Stimulated activated CD4-positive, alpha-beta T cell treated with anti-CD3 and anti-CD28 coated beads, Interleukin-2, amount 100 ng/mL, for 24 hours (primary cell): ENCODE measurements at regions not wholly inside any gene's neighbourhood (a gene's known extent, or its start where the extent isn't known, plus 50 kb on each side); places are given as distances from the start of the nearest gene placed in this dataset.
"Not testable (repeated sequence)": the region's sequence is repeated elsewhere in the genome, so short reads cannot be mapped to it uniquely, and the experiment has no call there.

Experiments
- DNase-seq, 2 donors: peaks; one replicate each; pipeline ENCODE4 v3.0.0-alpha.2; 2020

DNA sequence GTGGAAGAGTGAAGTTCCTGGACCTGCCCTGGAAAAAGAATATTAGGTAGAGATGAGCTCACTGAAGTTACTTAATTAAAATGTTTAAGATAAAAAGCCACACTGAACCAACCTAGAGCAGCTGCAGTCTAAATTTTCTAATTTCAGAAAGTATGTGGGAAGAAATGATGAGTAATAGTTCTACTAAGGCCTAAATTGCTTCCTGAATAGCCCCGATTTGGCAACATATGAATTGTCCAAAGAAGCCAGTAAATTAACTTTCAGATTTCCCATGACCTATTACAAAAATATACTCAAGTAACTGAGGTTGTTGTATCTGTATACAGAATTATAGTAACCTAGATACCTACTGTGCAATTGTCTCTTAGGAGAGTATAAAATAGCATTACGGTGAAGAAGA, 312.6 kb downstream of the IPMK start:
- DNase-seq: no peak

DNA sequence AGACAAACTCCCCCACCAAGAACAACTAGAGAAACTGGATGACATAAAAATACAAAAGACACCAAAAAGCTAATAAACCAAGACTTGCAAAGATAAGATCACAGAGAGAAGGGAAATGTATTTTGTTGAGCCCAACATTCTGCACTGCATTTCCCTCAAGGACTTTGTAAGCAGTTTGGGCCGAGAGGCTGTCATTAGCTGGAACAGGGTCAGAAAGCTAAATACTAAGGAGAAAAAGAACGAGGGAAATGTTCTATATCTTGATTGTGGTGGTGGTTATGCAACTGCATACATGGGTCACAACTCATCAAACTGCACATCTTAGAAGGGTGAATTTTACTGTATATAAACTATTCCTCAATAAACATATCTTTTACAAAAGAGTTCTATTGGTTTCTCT, 315.0 kb downstream of the IPMK start:
- no peak for DNase-seq

DNA sequence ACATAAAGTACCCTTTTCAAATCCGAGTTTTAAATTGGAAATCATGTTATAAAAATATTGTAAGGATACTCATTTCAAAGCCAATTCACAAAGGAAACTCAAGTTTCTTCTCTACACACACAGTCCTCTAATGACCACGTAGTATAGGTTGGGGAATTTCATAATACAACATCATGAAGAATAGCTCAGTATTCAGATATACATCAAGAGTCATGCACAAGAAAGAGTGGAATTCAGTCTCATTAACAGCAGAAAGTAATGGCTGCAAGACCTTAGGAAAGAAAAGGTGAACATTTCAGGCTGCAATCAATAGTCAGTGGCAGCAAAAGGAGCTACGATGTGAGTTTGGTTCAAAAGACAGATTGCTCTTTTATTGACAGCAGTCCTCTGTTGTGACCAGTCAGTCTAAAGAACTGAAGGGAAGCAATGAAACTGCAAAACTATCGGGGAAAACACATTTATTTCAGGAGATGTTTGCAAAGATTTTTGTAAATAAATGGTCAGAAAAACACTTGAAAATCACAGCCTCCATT, 317.2 kb downstream of the IPMK start:
- DNase-seq: no peak

DNA sequence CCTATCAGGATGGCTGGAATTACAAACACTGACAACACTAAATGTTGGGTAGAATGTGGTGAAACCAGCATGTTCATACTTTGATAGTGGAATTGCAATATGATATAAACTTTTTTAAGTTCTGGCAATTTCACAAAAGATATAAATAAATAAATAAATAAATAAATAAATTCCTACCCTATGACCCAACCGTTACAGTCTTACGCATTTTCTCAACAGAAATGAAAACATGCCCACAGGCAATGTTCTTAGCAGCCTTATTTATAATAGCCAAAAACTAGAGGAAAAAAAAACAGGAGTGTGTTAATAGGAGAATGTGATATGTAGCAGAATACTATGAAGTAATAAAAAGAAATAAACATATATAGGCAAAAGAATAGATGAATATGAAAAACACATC, 318.9 kb downstream of the IPMK start:
- DNase-seq: no peak

DNA sequence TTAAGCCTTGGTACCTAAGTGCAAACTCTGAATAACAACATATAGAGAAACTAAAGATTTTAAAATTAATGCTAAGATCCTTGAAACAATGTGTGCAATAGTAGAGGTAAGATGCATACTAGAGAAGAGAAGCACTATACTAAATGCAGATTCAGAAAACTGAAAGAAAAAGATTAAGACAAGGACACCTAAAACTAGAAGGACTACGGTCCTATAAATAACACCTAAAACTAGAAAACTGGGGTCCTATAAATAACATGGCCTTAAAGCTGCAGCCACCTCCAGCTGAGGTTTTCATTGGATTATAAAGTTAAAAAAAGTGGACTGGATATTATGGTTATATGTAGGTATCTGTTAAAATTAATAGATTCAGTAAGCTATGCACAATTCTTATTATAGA, 320.9 kb downstream of the IPMK start:
- no peak for DNase-seq

DNA sequence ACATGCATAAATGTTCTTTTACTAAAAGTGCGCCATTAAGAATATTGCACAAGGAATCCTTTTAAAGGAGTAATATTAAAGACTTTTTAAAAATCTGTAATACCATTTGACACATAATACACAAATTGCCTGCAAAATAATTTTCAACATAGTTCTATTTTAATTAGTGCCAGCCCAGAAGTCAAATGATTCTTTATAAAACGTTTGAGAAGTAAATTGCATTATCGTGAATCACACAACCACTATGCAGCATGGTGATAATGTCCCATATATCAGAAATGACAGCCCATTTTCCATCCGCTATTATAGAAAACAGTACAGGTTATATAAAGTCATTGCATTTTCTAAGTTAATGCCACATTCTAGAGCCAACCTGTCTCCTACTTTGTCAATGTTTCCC, 324.0 kb downstream of the IPMK start:
- DNase-seq: no peak

DNA sequence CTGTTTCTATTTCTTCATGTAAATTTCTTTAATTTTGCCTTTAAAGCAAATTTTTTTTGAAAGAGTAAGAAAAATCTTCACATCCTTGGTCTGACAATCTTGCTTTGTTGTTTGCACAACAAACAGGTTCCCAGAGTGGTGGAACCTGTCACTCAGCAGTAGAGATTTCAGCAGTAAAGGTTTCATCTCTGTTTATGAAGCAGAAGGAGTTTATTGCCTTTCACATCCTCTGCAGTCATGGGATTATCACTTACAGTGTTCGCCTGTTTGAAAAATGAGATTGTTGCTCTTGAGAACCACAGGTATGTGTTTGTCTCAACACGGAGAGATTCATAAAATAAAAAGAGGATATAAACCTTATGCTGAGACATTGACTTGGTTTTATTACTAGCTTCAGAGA, 342.6 kb downstream of the IPMK start:
- no peak for DNase-seq

DNA sequence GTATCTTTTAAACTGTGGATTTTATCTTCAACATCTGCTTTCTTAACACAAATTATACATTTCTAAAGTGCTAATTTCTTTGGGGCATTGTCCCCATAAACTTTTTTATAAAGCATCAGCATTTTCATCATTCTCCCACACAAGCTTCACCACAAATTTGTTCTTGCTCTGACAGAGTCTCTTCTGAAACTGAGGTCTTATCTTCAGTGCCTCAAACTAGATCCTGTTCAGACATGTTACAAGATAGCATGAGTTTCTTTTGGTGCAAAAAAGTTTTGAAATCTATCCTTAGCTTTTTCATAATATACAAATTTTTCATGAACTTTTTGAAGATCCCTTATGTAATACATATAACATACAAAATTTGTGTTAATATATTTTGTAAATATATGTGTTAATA, 346.6 kb downstream of the IPMK start:
- no peak for DNase-seq

DNA sequence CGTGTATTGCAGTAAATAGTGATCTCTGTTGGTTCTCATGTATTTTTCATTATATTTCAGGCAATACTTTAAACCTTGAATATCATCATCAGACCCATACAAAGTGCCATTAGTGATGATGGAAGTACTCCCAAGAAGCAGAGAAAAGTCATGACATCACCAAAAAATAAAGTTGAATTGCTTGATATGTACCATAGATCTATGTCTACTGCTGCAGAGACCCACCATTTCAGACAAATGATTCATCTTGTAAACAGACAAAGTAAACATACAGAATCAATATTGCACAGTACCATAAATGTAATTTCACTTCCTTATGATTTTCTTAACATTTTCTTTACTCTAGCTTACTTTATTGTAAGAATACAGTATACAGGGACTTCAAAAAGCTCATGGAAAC, 347.8 kb downstream of the IPMK start:
- no peak for DNase-seq

DNA sequence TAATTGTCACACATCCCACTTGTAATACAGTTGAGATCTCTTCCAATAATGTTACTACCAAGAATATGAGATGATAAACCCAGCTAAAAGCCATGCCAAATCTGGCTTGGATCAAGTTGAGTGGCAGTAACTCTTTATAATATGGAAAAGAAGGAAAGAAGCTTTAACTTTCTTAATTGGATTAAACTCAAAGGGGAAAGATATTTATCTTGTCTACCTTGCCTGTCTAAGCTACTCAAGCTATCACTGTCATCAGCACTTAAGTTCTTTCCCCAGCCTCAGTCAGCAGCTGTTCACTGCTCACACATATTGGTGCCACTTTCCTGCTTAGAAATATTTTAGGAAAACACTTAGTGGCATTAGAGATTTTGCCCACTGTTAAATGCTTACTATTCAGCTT, 350.7 kb downstream of the IPMK start:
- no peak for DNase-seq

DNA sequence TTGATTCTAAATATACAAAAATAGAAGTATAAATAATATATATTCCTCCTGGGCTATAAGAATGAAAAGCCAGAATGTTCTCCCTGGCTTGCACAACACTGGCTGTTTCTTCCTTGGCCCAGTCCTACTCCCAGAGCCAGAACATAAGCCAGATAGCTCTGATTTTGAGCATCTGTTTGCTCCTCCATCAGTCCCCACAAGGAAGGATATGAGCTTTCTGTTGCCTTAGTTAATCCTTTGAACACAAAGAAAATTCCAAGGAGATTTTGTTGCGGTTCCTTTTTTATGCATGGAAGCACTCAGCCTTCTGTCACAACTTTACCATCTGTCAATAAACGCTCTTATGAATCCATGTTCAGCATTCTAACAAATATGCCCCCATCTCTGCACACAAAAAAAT, 361.8 kb downstream of the IPMK start:
- DNase-seq: no peak

DNA sequence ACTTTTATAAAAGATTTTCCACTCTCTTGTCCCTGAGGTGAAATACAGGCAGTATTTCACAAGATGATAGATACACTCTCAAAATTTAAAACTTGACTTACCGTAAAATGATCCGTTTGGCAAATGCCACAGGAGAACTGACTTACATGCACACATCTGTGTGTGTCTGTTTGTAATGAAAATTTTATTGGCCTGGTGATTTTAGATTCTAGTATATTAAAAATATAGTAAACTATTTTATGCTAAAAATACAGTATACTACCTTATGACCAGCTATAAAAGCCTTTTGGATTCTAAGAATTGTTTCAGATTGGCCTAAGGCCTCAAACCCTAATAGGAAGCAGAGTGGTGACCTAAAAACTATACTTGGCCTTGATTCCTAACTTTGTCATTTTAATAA, 362.7 kb downstream of the IPMK start:
- no peak for DNase-seq

DNA sequence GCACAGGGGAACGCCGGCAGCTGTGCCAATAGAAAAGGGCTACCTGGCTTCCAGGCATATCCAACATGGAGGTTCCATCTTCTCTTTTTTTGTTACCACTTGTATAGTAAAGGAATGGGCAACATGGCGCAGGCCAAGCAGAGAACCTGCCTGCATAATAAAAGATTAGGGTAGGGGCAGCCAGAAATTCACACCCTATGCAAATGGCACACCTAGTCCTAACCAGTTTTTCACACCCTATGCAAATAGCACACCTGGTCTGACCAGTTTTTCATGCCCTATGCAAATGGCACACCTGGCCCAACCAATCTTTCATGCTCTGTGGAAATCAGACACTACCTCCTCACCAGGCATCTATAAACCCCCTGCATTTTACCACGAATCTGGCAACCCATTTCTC, 369.5 kb downstream of the IPMK start:
- DNase-seq: no peak

DNA sequence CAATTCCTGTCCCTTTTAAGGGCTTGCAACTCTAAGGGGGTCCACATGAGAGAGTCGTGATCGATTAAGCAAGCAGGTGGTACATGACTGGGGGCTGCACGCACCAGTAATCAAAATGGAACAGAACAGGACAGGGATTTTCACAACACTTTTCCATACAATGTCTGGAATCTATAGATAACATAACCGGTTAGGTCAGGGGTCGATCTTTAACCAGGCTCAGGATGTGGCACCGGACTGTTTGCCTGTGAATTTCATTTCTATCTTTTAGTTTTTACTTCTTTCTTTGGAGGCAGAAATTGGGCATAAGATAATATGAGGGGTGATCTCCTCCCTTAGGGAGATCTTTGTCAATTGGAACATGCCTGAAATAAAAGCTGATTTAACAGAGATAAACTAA, 370.1 kb downstream of the IPMK start:
- no peak for DNase-seq

DNA sequence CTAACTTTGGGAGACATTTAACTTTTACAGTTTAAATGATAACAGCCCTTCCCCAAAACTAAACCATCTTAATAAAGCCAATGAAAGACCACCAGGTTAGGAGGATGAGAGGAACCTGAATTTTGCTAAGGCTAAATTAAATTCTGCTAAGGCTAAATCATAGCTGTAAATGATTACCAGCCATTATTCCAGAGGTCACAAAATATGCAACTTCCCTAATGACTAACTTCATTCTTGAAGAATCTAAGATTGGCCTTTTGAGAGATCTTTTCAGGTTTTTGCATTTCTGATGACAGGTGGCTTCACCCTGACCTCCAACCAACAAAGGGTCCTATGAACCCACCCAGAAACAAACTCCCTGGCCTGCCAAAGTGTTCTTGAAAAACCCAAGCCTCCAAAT, 373.3 kb downstream of the IPMK start:
- no peak for DNase-seq

DNA sequence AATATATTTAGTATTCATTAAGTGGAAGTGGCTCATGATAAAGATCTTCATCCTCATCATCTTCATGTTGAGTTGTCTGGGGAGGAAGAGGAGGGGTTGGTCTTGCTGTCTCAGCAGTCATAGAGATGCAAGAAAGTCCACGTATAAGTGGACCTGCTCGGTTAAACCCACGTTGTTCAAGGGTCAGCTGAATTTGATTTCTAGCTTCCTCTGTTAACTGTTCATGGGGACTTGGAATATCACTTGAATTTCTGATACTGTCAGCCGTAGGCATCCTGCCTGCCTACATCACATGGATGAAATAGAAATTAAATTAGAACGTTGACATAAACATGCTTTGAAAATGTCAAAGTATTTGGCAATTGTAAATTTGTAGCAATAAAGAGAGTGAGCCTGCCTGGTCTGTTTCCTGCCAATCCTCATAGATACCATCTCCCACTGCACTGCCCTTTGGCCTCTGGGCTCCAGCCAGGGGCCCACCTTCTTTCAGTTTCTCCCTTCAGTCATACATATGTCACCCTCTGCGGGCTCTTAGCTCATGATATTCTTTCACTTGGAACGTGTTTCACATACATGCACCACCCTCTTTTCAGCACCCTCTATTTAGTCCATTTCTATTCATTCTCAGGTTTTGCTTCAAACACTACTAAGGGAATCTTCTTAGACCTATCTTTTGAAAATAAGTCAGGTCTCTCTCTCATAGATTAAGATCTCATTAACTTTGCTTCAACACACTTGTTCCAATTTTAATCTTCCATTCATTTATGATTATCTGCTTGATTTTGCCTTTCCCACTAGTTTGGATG, 376.3 kb downstream of the IPMK start:
- DNase-seq: no peak

DNA sequence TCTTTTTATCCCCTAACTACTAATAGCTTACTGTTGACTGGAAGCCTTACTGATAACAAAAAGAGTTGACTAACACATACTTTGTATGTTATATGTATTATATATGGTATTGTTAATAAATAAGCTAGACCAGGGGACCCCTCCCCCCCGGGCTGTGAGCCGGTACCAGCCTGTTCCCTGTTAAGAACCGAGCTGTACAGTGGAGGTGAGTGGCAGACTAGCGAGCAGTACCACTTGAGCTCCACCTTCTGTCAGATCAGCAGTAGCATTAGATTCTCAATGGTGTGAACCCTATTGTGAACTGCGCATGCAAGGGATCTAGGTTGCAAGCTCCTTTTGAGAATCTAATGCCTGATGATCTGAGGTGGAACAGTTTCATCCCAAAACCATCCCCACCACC, 377.0 kb downstream of the IPMK start:
- DNase-seq: no peak

DNA sequence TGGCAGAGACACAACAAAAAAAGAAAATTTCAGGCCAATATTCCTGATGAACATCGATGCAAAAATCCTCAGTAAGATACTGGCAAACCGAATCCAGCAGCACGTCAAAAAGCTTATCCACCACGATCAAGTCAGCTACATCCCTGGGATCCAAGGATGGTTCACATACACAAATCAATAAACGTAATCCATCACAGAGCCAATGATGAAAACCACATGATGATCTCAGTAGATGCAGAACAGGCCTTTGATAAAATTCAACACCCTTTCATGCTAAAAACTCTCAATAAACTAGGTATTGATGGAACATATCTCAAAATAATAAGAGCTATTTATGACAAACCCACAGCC, 382.1 kb downstream of the IPMK start:
- DNase-seq: not testable (repeated sequence)

DNA sequence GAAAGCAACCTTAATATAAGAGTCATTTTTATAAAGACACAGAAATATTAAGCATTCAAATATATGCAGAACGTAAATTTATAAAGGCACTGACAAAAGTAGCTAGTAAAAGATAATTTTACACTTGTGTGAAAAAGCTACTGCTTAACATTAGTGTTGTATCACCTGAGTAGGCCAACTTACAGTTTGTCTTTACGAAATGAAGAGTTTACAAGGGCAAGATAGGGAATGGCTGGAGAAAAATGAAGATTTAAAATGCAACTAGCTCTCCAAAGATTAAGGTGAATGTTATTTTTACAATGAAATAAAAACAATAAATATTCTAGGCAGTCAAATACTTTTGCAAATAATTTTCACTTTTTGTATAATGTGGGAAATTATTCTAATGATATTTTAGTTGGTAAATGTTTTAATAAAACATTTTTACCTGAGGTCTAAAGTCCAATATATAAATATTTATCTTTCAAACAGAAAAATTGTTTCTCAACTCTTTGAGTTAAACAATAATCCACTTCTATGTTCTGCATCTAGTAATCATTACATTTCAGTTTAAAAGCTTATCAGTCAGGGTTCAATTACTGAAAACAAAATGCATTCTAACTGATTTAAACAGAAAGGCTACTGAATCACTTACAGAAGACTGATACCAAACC, 382.6 kb downstream of the IPMK start:
- DNase-seq: no peak

DNA sequence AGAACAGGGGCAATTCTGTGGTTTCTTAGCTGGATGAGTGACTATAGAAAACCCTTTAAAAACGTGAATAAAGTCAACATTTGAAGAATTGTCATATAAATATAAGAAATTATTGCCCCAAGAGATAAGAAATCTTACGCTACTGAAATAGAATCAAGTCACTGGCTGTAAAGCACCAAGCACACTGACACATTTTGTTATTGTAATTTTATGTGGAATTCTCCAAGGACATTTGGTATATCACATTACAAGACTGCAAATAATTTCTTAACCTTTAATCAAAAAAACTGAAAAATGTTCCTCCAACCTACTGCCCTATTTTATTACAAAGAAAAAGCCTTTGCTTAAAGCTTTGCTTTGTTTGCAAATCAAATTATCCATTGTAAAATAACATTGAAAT, 383.3 kb downstream of the IPMK start:
- DNase-seq: no peak

DNA sequence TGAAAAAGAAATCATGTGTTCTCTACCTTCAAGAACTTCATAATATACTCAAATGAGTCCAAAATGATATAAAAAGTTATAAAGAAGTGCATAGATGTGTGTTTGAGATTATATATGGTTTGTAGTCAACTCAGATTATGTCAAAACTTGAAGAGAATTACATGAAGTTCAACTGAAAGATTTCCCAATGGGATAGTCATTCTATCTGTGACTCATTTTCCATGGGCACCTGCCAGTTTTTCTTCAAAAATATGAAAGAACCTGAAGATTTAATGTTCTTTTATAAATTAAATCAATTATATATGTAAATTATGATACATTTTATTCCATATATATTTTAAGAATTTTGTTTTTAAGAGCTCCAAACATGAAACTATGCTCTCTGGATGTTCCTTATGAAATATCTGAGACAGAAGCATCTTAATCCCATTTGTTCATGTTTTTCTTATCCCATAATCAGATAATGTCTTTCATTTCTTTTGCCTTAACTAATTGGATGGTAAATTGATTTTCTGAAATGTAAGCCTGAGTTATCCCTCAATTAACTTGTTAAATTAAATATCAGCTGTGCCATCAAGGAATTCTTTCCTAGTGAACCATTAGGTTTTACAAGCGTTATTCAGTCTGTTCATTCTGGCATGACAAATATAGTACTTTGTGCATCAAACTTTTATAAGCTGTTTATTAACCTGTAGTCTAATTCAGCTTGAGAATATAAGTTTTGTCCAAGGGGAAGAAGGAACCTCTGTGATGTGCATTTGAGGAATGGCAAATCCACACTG, 387.1 kb downstream of the IPMK start:
- DNase-seq: no peak

DNA sequence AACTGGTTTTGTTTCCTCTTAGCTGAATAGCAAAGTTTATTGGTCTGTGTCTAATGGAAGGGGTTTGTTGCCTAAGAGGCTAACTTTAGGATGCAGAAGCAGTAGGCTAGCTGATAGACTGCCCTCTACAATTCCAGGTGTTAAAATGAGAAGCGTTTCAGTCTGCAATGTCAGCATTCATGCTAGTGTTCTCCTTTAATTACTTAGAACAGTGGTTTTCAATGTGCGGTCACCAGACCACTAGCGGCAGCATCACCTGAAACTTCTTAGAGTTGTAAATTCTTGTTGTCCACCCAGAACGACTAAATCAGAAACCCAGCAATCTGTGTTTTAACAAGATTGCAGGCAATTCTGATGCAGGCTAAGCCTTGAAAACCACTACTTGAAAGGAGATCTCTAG, 392.9 kb downstream of the IPMK start:
- DNase-seq: no peak

DNA sequence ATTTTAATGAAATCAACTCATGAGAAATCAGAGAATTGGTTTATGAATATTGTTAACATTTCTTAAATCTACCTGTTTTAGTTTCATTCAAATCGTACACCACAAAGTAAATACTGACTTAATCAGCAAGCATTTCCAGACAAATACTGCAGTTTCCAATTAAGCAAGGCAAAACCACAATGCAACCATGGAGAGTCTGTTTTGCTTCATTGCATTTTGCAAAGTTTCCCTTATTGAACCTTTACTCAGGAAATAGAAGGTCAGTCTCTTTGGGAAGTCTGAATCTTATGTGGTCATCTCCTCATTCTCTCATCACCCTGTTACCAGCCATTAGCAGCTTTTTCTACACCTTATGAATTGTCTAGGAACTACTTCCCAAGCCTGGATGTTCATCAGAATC, 400.5 kb downstream of the IPMK start:
- DNase-seq: no peak
